OCI-LY1 (cell line): ENCODE measurements at regions not wholly inside any gene's neighbourhood (a gene's known extent, or its start where the extent isn't known, plus 50 kb on each side); places are given as distances from the start of the nearest gene placed in this dataset.

Source experiments
- EZH2 ChIP-seq: fragments of 200-600 bp; sonication (generic), shearing (Covaris generic); IDR thresholded peaks from 2 replicates; pipeline ENCODE4 v1.8.0; 2017; ENCODE audit warnings: borderline replicate concordance, mixed run types, mild to moderate bottlenecking, antibody characterized with exemption, low read length, moderate library complexity, mixed read lengths
- TF ChIP-seq, protein P1 (sequence below): fragments of 200-600 bp; sonication (generic), shearing (Covaris generic); IDR thresholded peaks from 2 replicates; pipeline ENCODE4 v1.5.1; 2017; ENCODE audit warnings: mild to moderate bottlenecking, antibody characterized with exemption, low read length, moderate library complexity, mixed read lengths

DNA sequence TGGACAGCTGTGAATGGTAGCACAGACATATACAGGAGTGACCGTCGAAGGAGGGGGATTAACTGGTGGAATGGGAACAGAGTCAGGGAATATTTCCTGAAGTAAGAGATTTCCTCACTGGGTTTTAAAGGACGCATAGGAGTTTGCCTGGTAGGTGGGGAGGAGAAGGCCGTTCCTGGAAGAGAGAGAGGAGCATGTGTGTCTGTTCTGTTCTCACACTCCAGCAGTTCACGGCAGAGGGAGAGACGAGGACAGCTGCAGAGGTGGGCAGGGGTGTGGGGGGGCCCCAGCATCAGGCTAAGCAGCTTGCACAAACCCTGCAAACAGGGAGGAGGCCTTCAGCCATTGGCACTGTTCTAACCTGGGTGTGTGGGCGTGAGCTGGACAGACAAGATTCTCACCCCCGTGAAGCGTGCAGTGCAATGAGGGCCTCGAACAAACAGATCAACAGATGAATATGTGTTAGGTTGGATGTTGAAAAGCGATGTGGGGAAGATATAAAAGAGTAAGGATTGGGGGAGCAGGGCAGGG, 85.3 kb upstream of the GSE1 start:
- TF ChIP-seq, protein P1, sequence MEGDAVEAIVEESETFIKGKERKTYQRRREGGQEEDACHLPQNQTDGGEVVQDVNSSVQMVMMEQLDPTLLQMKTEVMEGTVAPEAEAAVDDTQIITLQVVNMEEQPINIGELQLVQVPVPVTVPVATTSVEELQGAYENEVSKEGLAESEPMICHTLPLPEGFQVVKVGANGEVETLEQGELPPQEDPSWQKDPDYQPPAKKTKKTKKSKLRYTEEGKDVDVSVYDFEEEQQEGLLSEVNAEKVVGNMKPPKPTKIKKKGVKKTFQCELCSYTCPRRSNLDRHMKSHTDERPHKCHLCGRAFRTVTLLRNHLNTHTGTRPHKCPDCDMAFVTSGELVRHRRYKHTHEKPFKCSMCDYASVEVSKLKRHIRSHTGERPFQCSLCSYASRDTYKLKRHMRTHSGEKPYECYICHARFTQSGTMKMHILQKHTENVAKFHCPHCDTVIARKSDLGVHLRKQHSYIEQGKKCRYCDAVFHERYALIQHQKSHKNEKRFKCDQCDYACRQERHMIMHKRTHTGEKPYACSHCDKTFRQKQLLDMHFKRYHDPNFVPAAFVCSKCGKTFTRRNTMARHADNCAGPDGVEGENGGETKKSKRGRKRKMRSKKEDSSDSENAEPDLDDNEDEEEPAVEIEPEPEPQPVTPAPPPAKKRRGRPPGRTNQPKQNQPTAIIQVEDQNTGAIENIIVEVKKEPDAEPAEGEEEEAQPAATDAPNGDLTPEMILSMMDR = no peak
- no peak for TF ChIP-seq EZH2
